ENCODE measurements at regions not wholly inside any gene's neighbourhood (a gene's known extent, or its start where the extent isn't known, plus 50 kb on each side); places are given as distances from the start of the nearest gene placed in this dataset.

DNA sequence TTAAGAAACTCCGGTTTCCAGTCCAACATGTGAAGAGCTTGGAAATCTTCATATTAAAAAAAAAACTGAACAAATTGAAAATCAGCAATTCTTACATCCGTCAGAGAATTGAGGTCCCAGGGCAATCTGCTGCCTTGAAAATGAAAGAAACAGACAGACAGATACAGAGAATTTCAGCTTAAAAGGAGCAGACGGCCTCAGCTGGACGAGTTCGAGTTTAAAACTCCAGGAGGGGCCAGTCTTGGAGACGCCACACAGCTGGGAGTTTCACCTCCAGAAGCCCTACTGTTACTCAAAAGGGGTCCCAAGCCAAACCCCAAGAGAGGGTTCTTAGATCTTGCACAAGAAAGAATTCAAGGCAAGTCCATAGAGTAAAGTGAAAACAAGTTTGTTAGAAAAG lies 226.5 kb upstream of the ARL4C start (continued):
- TF ChIP-seq, protein P1, sequence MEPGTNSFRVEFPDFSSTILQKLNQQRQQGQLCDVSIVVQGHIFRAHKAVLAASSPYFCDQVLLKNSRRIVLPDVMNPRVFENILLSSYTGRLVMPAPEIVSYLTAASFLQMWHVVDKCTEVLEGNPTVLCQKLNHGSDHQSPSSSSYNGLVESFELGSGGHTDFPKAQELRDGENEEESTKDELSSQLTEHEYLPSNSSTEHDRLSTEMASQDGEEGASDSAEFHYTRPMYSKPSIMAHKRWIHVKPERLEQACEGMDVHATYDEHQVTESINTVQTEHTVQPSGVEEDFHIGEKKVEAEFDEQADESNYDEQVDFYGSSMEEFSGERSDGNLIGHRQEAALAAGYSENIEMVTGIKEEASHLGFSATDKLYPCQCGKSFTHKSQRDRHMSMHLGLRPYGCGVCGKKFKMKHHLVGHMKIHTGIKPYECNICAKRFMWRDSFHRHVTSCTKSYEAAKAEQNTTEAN (CRISPR knock-in tag; IDR thresholded peaks at IDR 0.05): no peak

DNA sequence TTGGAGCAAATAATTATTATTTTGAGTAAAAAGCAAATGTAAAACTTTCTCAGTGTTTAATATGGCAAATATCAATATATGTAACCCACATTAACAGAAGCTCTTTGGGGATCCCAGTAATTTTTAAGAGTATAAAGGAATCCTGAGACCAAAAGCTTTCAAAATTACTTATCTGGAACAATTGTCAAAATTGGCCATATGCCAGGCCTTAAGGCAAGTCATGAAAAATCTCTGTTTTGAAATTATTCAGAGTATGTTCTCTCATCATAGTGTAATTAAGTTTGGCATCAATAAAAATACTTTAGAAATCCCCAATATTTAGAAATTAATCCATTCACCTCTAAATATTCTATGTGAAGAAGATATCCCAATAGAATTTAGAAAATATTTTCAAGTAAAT lies 225.3 kb upstream of the ARL4C start:
- Mint-ChIP-seq H3K9me3 (no peaks in the 10 kb centered on the region), H3K4me3 (no peak overlapping the region), H3K36me3 (no peaks in the 10 kb centered on the region), H3K27me3 (ENCODE audit: low read depth) (peaks cover 2% of the 10 kb centered on the region), H3K27ac (no peak overlapping the region), H3K4me1 (peaks cover 19% of the 10 kb centered on the region)
- TF ChIP-seq TEAD4 (CRISPR knock-in tag; IDR thresholded peaks at IDR 0.05) (no peak), SMAD3 (CRISPR knock-in tag; IDR thresholded peaks at IDR 0.05; ENCODE audit: borderline replicate concordance) (no peak), ESRRA (CRISPR knock-in tag; IDR thresholded peaks at IDR 0.05; ENCODE audit: borderline replicate concordance) (no peak), ZNF121 (CRISPR knock-in tag; IDR thresholded peaks at IDR 0.05) (no peak), TP53 (CRISPR knock-in tag; IDR thresholded peaks at IDR 0.05) (no peak), CREB1 (CRISPR knock-in tag; IDR thresholded peaks at IDR 0.05) (no peak), ZNF317 (CRISPR knock-in tag; IDR thresholded peaks at IDR 0.05; ENCODE audit: borderline replicate concordance, low read depth) (no peak), ETV6 (CRISPR knock-in tag; IDR thresholded peaks at IDR 0.05) (no peak)
- TF ChIP-seq, protein P2, sequence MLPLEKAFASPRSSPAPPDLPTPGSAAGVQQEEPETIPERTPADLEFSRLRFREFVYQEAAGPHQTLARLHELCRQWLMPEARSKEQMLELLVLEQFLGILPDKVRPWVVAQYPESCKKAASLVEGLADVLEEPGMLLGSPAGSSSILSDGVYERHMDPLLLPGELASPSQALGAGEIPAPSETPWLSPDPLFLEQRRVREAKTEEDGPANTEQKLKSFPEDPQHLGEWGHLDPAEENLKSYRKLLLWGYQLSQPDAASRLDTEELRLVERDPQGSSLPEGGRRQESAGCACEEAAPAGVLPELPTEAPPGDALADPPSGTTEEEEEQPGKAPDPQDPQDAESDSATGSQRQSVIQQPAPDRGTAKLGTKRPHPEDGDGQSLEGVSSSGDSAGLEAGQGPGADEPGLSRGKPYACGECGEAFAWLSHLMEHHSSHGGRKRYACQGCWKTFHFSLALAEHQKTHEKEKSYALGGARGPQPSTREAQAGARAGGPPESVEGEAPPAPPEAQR (CRISPR knock-in tag; IDR thresholded peaks at IDR 0.05): no peak
- DNase-seq (ENCODE audit: low spot score) (no peak), ATAC-seq (no peak)
- ChIA-PET CTCF (no interaction called here), POLR2A (no interaction called here)

DNA sequence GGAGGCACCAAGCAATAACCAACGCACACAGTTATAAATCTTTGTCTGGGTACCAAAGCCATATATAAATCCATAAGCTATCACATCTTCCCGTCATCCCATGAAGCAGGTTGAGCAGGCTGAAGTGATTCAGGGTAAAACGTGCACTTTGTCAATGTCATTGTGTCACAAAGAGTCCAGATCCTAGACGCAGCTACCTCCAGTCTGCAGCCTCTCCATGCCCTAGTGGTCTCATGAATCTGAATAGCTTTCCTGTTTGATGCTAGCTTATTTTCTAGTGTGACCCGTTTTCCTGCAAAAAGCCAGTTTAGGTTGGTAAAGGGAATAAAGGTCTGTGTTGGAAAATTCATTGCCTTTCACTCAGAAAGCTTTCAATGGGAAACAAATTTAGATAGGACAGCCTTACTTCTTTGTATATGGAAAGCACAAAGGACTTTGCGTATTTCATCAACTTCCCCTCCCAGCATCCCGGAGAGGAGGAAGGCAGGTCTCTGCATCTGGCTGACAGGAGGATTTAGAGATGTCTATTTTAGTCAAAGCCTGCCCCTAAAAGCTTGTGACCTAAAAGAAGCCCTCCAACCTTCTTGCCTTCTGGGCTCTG lies 222.3 kb upstream of the ARL4C start:
- ChIA-PET POLR2A (no interaction called here), CTCF (interaction anchor here (1.2 kb wide), 1 partner anchor 8 kb away, joined by 3 read pairs; no protein-coding TSS in a partner anchor)
- no peak overlapping the region for H3K4me3 Mint-ChIP-seq
- H3K4me1 Mint-ChIP-seq: peaks cover 17% of the 10 kb centered on the region
- TF ChIP-seq GRHL2 (CRISPR knock-in tag; IDR thresholded peaks at IDR 0.05; ENCODE audit: insufficient replicate concordance, severe bottlenecking) (no peak), ZNF263 (CRISPR knock-in tag; IDR thresholded peaks at IDR 0.05; ENCODE audit: low read depth) (no peak), ZNF138 (CRISPR knock-in tag; conservative IDR thresholded peaks at IDR 0.05) (no peak), JUN (CRISPR knock-in tag; IDR thresholded peaks at IDR 0.05) (no peak), ZNF423 (CRISPR knock-in tag; IDR thresholded peaks at IDR 0.05) (no peak)
- TF ChIP-seq, protein P3, sequence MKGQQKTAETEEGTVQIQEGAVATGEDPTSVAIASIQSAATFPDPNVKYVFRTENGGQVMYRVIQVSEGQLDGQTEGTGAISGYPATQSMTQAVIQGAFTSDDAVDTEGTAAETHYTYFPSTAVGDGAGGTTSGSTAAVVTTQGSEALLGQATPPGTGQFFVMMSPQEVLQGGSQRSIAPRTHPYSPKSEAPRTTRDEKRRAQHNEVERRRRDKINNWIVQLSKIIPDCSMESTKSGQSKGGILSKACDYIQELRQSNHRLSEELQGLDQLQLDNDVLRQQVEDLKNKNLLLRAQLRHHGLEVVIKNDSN (CRISPR knock-in tag; IDR thresholded peaks at IDR 0.05): no peak
- no peak overlapping the region for H3K27ac Mint-ChIP-seq
- no peaks in the 10 kb centered on the region for H3K36me3 Mint-ChIP-seq
- no peak for ATAC-seq
- DNase-seq (ENCODE audit: low spot score): no peak
- H3K27me3 Mint-ChIP-seq (ENCODE audit: low read depth): peaks cover 21% of the 10 kb centered on the region
- H3K9me3 Mint-ChIP-seq: 0 out of 2 replicates have a peak, but pooled peaks cover 4% of the 10 kb centered on the region

DNA sequence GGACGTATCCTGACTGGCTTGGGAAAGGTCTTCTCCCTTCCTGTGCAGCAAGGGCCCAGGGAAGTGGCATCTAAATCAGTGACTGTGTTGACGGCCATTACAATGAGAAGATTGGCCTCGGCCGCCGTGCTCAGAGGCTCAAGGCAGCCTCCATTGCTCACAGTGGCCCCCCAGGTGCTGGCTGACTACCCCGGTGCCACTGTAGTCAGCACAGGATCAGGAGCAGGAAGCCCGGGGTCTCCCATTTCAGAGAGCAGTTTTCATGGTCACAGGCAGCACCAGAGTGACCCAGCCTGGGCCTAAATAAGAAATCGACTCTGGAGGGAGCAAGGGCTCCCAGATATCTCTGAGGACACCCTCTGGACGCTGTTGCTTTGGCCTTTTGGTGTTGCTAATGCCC lies 219.4 kb upstream of the ARL4C start:
- POLR2A ChIA-PET: interaction anchor here (0.6 kb wide), 1 partner anchor 47 kb away, joined by 5 read pairs; no protein-coding TSS in a partner anchor
- TF ChIP-seq JUN (CRISPR knock-in tag; IDR thresholded peaks at IDR 0.05): no peak
- TF ChIP-seq, protein P1 (CRISPR knock-in tag; IDR thresholded peaks at IDR 0.05): no peak
- TF ChIP-seq, protein P4, sequence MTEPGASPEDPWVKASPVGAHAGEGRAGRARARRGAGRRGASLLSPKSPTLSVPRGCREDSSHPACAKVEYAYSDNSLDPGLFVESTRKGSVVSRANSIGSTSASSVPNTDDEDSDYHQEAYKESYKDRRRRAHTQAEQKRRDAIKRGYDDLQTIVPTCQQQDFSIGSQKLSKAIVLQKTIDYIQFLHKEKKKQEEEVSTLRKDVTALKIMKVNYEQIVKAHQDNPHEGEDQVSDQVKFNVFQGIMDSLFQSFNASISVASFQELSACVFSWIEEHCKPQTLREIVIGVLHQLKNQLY (CRISPR knock-in tag; IDR thresholded peaks at IDR 0.05): no peak
- TF ChIP-seq, protein P5, sequence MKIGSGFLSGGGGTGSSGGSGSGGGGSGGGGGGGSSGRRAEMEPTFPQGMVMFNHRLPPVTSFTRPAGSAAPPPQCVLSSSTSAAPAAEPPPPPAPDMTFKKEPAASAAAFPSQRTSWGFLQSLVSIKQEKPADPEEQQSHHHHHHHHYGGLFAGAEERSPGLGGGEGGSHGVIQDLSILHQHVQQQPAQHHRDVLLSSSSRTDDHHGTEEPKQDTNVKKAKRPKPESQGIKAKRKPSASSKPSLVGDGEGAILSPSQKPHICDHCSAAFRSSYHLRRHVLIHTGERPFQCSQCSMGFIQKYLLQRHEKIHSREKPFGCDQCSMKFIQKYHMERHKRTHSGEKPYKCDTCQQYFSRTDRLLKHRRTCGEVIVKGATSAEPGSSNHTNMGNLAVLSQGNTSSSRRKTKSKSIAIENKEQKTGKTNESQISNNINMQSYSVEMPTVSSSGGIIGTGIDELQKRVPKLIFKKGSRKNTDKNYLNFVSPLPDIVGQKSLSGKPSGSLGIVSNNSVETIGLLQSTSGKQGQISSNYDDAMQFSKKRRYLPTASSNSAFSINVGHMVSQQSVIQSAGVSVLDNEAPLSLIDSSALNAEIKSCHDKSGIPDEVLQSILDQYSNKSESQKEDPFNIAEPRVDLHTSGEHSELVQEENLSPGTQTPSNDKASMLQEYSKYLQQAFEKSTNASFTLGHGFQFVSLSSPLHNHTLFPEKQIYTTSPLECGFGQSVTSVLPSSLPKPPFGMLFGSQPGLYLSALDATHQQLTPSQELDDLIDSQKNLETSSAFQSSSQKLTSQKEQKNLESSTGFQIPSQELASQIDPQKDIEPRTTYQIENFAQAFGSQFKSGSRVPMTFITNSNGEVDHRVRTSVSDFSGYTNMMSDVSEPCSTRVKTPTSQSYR (CRISPR knock-in tag; IDR thresholded peaks at IDR 0.05): no peak

More for the DNA sequence above, 219.4 kb upstream of the ARL4C start:
- no peak overlapping the region for H3K4me3 Mint-ChIP-seq
- peaks cover 9% of the 10 kb centered on the region for H3K9me3 Mint-ChIP-seq
- CTCF ChIA-PET: no interaction called here
- ATAC-seq (no peak), DNase-seq (ENCODE audit: low spot score) (no peak)
- peaks cover 51% of the 10 kb centered on the region for H3K27me3 Mint-ChIP-seq (ENCODE audit: low read depth)
- H3K36me3 Mint-ChIP-seq: peaks cover 3% of the 10 kb centered on the region; the same call in 1 of the 2 replicates
- peaks cover 15% of the 10 kb centered on the region for H3K4me1 Mint-ChIP-seq
- H3K27ac Mint-ChIP-seq: no peak overlapping the region

Data from WTC11 (cell line).